MM.1S (cell line): ENCODE measurements at regions not wholly inside any gene's neighbourhood (a gene's known extent, or its start where the extent isn't known, plus 50 kb on each side); places are given as distances from the start of the nearest gene placed in this dataset.

Experiments used
- DNase-seq: peaks from one replicate; pipeline ENCODE4 v3.0.0-alpha.2; 2015
- H2AFZ ChIP-seq: fragments of 300-600 bp; sonication (generic); 2 replicates; pipeline ENCODE4 v1.6.0; 2016; ENCODE audit warnings: antibody characterized with exemption, low read length
- H3F3A ChIP-seq: fragments of 300-600 bp; sonication (generic); 2 replicates; pipeline ENCODE4 v1.6.1; 2016; ENCODE audit warnings: mild to moderate bottlenecking, antibody characterized with exemption, low read length, moderate library complexity, mixed read lengths; ENCODE audit not compliant: insufficient read depth
- H3K27ac ChIP-seq: fragments of 300-600 bp; sonication (generic); 2 replicates; pipeline ENCODE4 v1.5.1; 2016; ENCODE audit warnings: mild to moderate bottlenecking, low read length
- H3K27me3 ChIP-seq: fragments of 300-600 bp; sonication (generic); replicated peaks from 2 replicates; pipeline ENCODE4 v1.6.0; 2016; ENCODE audit warnings: low read length; ENCODE audit not compliant: insufficient read depth
- H3K36me3 ChIP-seq: fragments of 300-600 bp; sonication (generic); replicated peaks from 2 replicates; pipeline ENCODE4 v1.6.1; 2016; ENCODE audit warnings: mild to moderate bottlenecking, low read length, mixed read lengths; ENCODE audit not compliant: insufficient read depth
- H3K4me1 ChIP-seq: fragments of 300-600 bp; sonication (generic); 2 replicates; pipeline ENCODE4 v1.6.1; 2016; ENCODE audit warnings: low read length, mixed read lengths
- H3K4me2 ChIP-seq: fragments of 300-600 bp; sonication (generic); 2 replicates; pipeline ENCODE4 v1.6.0; 2016; ENCODE audit warnings: low read depth, low read length
- H3K4me3 ChIP-seq: fragments of 300-600 bp; sonication (generic); 2 replicates; pipeline ENCODE4 v1.5.1; 2016; ENCODE audit warnings: low read length, mixed read lengths
- H3K79me2 ChIP-seq: fragments of 300-600 bp; sonication (generic); 2 replicates; pipeline ENCODE4 v1.6.1; 2016; ENCODE audit warnings: mixed run types, low read length, mixed read lengths
- H3K9ac ChIP-seq: fragments of 300-600 bp; sonication (generic); 2 replicates; pipeline ENCODE4 v1.6.1; 2016; ENCODE audit warnings: low read length, mixed read lengths
- H3K9me2 ChIP-seq: fragments of 300-600 bp; sonication (generic); replicated peaks from 2 replicates; pipeline ENCODE4 v1.6.1; 2016; ENCODE audit warnings: mild to moderate bottlenecking, low read length, mixed read lengths; ENCODE audit not compliant: insufficient read depth
- H3K9me3 ChIP-seq: fragments of 300-600 bp; sonication (generic); replicated peaks from 2 replicates; pipeline ENCODE4 v1.6.1; 2016; ENCODE audit warnings: mild to moderate bottlenecking, low read length, mixed read lengths; ENCODE audit not compliant: insufficient read depth
- H4K20me1 ChIP-seq: fragments of 300-600 bp; sonication (generic); 2 replicates; pipeline ENCODE4 v1.6.1; 2016; ENCODE audit warnings: mild to moderate bottlenecking, low read length, moderate library complexity, mixed read lengths; ENCODE audit not compliant: insufficient read depth
- EZH2 ChIP-seq: fragments of 300-600 bp; sonication (generic); optimal IDR thresholded peaks from 2 replicates; pipeline ENCODE3; 2017; ENCODE audit warnings: low read depth, mild to moderate bottlenecking, antibody characterized with exemption, low read length, mixed read lengths
- EZH2phosphoT487 ChIP-seq: fragments of 300-600 bp; sonication (generic); IDR thresholded peaks from 2 replicates; pipeline ENCODE4 v1.6.1; 2018; ENCODE audit warnings: antibody characterized with exemption, low read length
- TF ChIP-seq, protein P1 (sequence below): fragments of 300-600 bp; sonication (generic); IDR thresholded peaks from 2 replicates; pipeline ENCODE4 v1.5.1; 2016; ENCODE audit warnings: antibody characterized with exemption, low read length, mixed read lengths

DNA sequence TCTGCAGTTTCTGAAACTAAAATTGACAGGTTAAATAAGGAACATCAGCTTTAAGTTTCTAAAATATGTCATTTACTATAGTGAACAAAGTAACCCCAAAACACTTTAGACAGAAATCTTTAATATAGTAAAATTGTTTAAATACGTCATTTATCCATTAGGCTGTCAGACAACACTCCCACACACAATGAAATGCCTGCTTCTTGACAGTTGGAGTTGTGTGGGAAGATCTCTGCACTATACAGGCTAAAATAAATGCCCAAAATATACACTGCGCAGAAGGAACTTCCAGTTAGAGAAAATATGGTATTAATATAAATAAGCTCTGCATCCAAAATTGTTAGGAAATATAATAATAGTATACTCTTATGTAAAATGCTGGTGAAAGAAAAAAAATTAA is 794.4 kb downstream of the CDH18 start:
- Histone ChIP-seq H3K79me2 (no peaks in the 10 kb centered on the region), H4K20me1 (no peaks in the 10 kb centered on the region), H3K9ac (no peak overlapping the region), H3K36me3 (no peaks in the 10 kb centered on the region), H3F3A (no peaks in the 10 kb centered on the region), H2AFZ (no peak overlapping the region), H3K27me3 (no peaks in the 10 kb centered on the region), H3K4me2 (no peak overlapping the region), H3K4me1 (no peaks in the 10 kb centered on the region), H3K27ac (no peak overlapping the region), H3K9me3 (no peaks in the 10 kb centered on the region), H3K9me2 (no peaks in the 10 kb centered on the region), H3K4me3 (no peak overlapping the region)
- TF ChIP-seq EZH2 (no peak), EZH2phosphoT487 (no peak)
- TF ChIP-seq, protein P1, sequence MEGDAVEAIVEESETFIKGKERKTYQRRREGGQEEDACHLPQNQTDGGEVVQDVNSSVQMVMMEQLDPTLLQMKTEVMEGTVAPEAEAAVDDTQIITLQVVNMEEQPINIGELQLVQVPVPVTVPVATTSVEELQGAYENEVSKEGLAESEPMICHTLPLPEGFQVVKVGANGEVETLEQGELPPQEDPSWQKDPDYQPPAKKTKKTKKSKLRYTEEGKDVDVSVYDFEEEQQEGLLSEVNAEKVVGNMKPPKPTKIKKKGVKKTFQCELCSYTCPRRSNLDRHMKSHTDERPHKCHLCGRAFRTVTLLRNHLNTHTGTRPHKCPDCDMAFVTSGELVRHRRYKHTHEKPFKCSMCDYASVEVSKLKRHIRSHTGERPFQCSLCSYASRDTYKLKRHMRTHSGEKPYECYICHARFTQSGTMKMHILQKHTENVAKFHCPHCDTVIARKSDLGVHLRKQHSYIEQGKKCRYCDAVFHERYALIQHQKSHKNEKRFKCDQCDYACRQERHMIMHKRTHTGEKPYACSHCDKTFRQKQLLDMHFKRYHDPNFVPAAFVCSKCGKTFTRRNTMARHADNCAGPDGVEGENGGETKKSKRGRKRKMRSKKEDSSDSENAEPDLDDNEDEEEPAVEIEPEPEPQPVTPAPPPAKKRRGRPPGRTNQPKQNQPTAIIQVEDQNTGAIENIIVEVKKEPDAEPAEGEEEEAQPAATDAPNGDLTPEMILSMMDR, result no peak
- no peak for DNase-seq

DNA sequence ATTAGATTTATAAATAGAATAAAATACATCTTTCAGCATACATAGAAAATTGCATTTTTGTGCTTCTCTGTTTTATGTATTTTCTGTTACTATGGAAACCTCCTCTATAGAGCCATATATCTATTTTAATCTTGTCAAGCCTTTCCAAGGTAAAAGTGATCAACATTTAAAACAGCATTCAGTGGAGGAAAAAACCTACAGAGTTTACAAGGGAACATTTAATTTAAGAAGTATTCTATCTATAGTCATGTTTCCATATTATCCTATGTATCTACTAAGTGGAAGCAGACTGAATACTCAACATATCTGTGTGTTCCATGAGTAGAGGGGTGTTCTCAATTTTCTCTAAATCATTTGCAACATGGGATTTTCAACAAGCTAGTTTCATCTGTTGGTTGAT is 791.4 kb downstream of the CDH18 start:
- Histone ChIP-seq H3K27me3 (no peaks in the 10 kb centered on the region), H3K4me2 (no peak overlapping the region), H3K9me2 (no peaks in the 10 kb centered on the region), H3K4me1 (no peaks in the 10 kb centered on the region), H3F3A (no peaks in the 10 kb centered on the region), H3K27ac (no peak overlapping the region), H4K20me1 (no peaks in the 10 kb centered on the region), H3K9ac (no peak overlapping the region), H2AFZ (no peak overlapping the region), H3K36me3 (no peaks in the 10 kb centered on the region), H3K79me2 (no peaks in the 10 kb centered on the region), H3K9me3 (no peaks in the 10 kb centered on the region), H3K4me3 (no peak overlapping the region)
- DNase-seq, result no peak
- TF ChIP-seq, protein P1, result no peak
- TF ChIP-seq EZH2, result no peak
- no peak for TF ChIP-seq EZH2phosphoT487

DNA sequence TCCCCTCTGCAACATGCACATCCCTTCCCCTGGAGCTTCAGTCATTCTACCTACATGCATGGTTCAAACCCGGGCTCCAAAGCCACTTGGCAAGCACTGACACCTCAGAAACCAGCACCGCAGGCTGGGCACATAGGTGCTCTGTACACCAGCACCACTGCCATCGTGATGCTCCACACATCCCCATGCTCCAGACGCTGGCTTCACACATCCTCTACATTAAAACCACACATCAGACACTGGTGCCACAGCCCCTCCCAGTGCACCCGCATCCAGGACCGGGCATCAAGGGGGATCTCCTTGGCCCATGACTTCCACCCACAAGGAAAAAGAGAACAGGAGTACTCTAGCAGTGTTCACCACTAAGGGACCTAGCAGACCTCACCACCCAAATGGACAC is 787.7 kb downstream of the CDH18 start:
- no peaks in the 10 kb centered on the region for H3K27me3 ChIP-seq
- no peak overlapping the region for H3K4me2 ChIP-seq
- no peaks in the 10 kb centered on the region for H3K36me3 ChIP-seq
- no peaks in the 10 kb centered on the region for H3K9me3 ChIP-seq
- no peak overlapping the region for H3K9ac ChIP-seq
- DNase-seq, result no peak
- H3K27ac ChIP-seq, result no peak overlapping the region
- H3K9me2 ChIP-seq, result no peaks in the 10 kb centered on the region
- no peaks in the 10 kb centered on the region for H4K20me1 ChIP-seq
- H3K4me3 ChIP-seq, result no peak overlapping the region
- no peaks in the 10 kb centered on the region for H3F3A ChIP-seq
- TF ChIP-seq, protein P1, result no peak
- TF ChIP-seq EZH2 (no peak), EZH2phosphoT487 (no peak)
- H3K4me1 ChIP-seq, result no peaks in the 10 kb centered on the region
- no peak overlapping the region for H2AFZ ChIP-seq
- no peaks in the 10 kb centered on the region for H3K79me2 ChIP-seq
